ENCODE measurements at regions not wholly inside any gene's neighbourhood (a gene's known extent, or its start where the extent isn't known, plus 50 kb on each side); places are given as distances from the start of the nearest gene placed in this dataset.
"Not testable (repeated sequence)": the region's sequence is repeated elsewhere in the genome, so short reads cannot be mapped to it uniquely, and the experiment has no call there.

GRCh38 chrX:109879991-109880390 is 122.9 kb upstream of the TMEM164 start:
- DNase-seq (ENCODE audit: low spot score): no peak

DNA sequence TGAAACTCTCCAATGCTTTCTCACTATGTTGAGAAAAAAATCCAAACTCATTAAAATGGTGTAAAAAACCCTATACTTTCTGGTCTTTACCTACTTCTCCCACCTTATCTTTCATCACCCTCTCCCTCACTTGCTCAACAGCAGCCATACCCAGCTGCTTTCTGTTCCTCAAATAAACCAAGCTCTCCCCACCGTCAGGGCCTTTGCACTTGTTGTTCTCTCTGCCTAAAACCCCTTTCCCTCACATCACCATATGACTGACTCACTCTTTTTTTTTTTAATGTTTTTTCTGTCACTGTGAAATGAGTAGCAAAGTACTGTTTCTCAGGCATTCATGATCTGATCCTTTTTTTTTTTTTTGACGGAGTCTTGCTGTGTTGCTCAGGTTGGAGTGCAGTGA is 122.3 kb upstream of the TMEM164 start:
- DNase-seq (ENCODE audit: low spot score): no peak

- peak; percentile 13 for DNase-seq (ENCODE audit: low spot score)
Observed at GRCh38 chrX:109886122-109886761, 116.7 kb upstream of the TMEM164 start.

GRCh38 chrX:109889289-109890006 is 113.5 kb upstream of the TMEM164 start:
- DNase-seq (ENCODE audit: low spot score): peak; percentile 16

- peak; percentile 14 for DNase-seq (ENCODE audit: low spot score)
Observed at GRCh38 chrX:109890300-109890699, 112.6 kb upstream of the TMEM164 start.

DNA sequence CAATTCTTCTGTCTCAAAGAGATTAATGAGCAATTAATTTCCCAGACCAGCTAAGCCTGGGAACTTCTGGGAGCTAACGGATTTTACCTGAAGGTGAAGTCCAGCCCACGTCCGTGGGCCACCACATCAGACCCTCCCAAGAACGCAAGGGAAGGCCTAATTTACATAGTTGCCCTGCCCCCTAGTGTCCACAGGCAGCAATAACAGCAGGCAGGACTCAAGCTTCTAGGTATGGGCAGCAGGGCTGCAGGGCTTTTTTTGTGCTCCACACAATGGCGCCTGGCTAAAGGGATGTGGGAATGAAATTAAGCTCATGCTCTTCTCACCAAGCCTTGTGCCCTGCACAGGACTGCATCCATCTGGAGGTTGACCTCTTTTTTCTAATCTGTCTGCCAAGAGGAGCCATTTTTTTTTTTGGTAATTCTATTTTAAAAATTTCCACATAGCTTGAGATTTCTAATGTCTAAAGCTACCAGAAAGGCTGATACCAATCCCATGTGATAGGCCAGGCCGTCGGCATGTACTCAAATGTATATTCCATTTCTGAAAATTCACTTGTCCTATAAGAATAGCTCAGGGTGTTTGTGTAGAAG is 111.9 kb upstream of the TMEM164 start:
- DNase-seq (ENCODE audit: low spot score): peak; percentile 38

DNA sequence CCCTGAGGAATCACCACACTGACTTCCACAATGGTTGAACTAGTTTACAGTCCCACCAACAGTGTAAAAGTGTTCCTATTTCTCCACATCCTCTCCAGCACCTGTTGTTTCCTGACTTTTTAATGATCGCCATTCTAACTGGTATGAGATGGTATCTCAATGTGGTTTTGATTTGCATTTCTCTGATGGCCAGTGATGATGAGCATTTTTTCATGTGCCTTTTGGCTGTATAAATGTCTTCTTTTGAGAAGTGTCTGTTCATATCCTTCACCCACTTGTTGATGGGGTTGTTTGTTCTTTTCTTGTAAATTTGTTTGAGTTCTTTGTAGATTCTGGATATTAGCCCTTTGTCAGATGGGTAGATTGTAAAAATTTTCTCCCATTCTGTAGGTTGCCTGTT is 106.9 kb upstream of the TMEM164 start:
- DNase-seq (ENCODE audit: low spot score): not testable (repeated sequence)

GRCh38 chrX:109902665-109903064 is 100.2 kb upstream of the TMEM164 start:
- DNase-seq (ENCODE audit: low spot score): no peak

- no peak for DNase-seq (ENCODE audit: low spot score)
Observed at GRCh38 chrX:109911046-109911445, 91.9 kb upstream of the TMEM164 start.

DNA sequence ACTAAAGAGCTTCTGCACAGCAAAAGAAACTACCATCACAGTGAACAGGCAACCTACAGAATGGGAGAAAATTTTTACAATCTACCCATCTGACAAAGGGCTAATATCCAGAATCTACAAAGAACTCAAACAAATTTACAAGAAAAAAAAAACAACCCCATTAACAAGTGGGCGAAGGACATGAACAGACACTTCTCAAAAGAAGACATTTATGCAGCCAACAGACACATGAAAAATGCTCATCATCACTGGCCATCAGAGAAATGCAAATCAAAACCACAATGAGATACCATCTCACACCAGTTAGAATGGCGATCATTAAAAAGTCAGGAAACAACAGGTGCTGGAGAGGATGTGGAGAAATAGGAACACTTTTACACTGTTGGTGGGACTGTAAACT is 89.9 kb upstream of the TMEM164 start:
- not testable (repeated sequence) for DNase-seq (ENCODE audit: low spot score)

GRCh38 chrX:109914114-109914849 is 88.6 kb upstream of the TMEM164 start:
- no peak for DNase-seq (ENCODE audit: low spot score)

DNA sequence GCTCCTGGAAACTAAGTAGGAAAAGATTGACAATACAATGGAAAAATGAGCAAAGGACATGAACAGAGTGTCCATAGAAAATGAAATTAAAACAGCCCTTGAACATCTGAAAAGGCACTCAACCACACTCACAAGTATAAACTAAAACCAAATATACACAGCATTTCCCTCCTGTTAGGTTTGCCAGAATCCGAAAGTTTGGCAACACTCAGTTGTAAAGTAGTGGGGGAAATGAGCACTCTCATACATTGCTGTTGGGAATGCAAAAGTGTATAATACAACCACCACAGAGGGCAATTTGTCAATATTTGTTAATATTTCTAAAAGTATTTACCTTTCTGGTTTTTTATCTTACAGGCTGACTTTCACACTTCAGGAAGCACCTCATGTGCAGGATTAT is 84.2 kb upstream of the TMEM164 start:
- DNase-seq (ENCODE audit: low spot score): no peak

DNA sequence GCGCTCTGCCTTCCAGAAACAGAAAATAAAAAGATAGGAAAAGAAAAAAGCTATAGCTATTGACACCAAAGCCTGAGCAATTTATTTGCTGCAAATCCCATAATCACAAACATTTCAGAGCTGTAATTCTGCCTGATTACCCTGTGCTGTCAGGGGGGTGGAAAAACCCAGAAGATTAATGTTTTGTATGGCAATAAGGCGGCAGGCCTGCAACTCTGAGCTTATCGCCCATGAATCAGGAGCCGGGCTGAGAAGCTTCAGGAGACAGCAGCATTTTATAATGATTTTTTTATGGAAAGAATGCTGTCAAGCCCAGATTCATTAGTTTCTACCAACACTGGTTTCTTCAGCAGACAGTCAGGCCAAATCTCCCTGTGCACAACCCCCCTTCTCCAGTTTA is 82.6 kb upstream of the TMEM164 start:
- DNase-seq (ENCODE audit: low spot score): no peak

DNA sequence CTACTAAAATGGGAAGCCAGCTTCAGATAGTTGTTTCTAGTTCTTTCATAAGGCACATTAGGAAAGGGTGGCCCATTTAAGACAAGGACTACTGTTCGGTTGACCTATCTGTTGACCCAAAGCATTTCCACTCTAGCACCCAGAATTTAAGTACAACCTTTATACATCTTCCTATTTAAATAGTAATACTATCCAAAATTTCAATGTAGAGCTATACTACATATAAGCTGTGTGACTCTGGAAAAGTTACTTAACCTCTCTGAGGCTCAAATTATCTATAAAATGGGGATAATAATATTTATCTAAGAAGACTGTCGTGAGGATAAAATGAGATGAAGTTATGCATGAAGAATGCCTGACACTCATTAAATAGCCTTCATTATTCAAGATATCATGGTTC is 82.0 kb upstream of the TMEM164 start:
- DNase-seq (ENCODE audit: low spot score): no peak

DNA sequence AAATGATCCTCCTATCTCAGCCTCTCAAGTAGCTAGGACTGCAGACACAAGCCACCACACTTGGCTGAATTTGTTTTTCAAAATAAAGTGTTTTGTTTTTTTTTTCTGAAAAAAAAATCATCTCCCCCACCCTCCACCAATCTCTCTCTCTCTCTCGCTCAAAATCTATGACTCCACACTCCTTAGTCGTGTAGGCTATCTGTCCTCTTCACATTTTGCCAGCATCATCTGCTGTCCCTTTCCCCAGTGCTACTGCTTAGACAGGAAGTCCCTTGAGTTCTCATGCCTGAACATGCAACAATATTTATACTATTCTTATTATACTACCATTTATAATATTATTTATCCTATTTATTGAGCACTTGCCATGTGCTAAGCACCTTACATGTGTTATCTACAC is 80.7 kb upstream of the TMEM164 start:
- no peak for DNase-seq (ENCODE audit: low spot score)

- DNase-seq (ENCODE audit: low spot score): not testable (repeated sequence)
Observed at GRCh38 chrX:109925003-109925402, 77.9 kb upstream of the TMEM164 start.

DNA sequence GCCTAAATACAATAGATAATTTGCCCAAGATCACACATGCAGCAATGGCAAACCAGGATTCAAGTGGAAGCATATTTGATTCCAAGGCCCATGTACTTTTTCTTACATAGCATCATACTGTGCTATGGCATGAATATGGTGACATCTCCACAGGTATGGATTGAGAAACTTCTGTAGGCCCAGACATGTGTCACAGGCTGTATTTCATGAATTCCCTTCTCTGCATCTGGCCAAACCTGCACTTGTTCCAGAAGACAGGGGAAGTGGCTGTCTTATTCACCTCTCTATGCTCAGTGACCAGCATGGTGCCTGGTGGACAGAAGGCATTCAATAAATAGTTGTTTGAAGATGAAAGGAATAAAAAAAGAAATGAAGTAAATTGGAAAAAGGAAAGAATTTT is 77.3 kb upstream of the TMEM164 start:
- no peak for DNase-seq (ENCODE audit: low spot score)

- DNase-seq (ENCODE audit: low spot score): no peak
Observed at GRCh38 chrX:109926118-109926517, 76.8 kb upstream of the TMEM164 start.

- peak; percentile 54 for DNase-seq (ENCODE audit: low spot score)
Observed at GRCh38 chrX:109926743-109927662, 75.9 kb upstream of the TMEM164 start.

GRCh38 chrX:109927663-109928273 is 75.1 kb upstream of the TMEM164 start:
- peak; percentile 29 for DNase-seq (ENCODE audit: low spot score)
